HepG2 (cell line): ENCODE measurements at regions not wholly inside any gene's neighbourhood (a gene's known extent, or its start where the extent isn't known, plus 50 kb on each side); places are given as distances from the start of the nearest gene placed in this dataset.

Experiments used
- ATAD3A ChIP-seq: sonication (generic); formaldehyde crosslinking; IDR thresholded peaks from 2 replicates; pipeline ENCODE4 v1.4.0; 2020; ENCODE audit warnings: missing genetic modification reagents
- BCL6 ChIP-seq: IDR thresholded peaks from 2 replicates; pipeline ENCODE4 v1.6.1; 2016; ENCODE audit warnings: missing genetic modification reagents, missing compliant biosample characterization
- E2F1 ChIP-seq: sonication (generic); formaldehyde crosslinking; IDR thresholded peaks from 2 replicates; pipeline ENCODE4 v1.5.0; 2020; ENCODE audit warnings: missing genetic modification reagents
- ELF3 ChIP-seq: IDR thresholded peaks from 2 replicates; pipeline ENCODE4 v1.6.1; 2016; ENCODE audit warnings: missing genetic modification reagents, missing compliant biosample characterization
- ETV5 ChIP-seq: IDR thresholded peaks from 2 replicates; pipeline ENCODE4 v1.6.1; 2018; ENCODE audit warnings: missing biosample characterization, missing genetic modification reagents, inconsistent platforms, borderline replicate concordance
- FOSL2 ChIP-seq: sonication (generic); formaldehyde crosslinking; IDR thresholded peaks from 2 replicates; pipeline ENCODE4 v1.4.0; 2020; ENCODE audit warnings: missing genetic modification reagents
- FOXA1 ChIP-seq, 2 experiments: fragments of 450-650 bp in 1 of 2; sonication (generic) in 1 of 2; formaldehyde crosslinking in 1 of 2; IDR thresholded peaks; 2 replicates each; pipeline versions ENCODE4 v1.4.0 to v1.6.1; 2016 to 2020; ENCODE audit warnings: missing genetic modification reagents in 1 of 2
- GATAD2A ChIP-seq: IDR thresholded peaks from 2 replicates; pipeline ENCODE4 v1.6.1; 2016
- HMG20A ChIP-seq: IDR thresholded peaks from 2 replicates; pipeline ENCODE4 v1.6.1; 2016; ENCODE audit warnings: borderline replicate concordance
- HOMEZ ChIP-seq: IDR thresholded peaks from 2 replicates; pipeline ENCODE4 v1.6.1; 2016; ENCODE audit warnings: low read depth
- KLF16 ChIP-seq, 2 experiments: sonication (generic) in 1 of 2; formaldehyde crosslinking in 1 of 2; IDR thresholded peaks; 2 replicates each; pipeline versions ENCODE4 v1.6.1 to v1.8.0; 2016 to 2023; ENCODE audit warnings: missing genetic modification reagents in 2 of 2, missing compliant biosample characterization in 1 of 2
- NFIC ChIP-seq: IDR thresholded peaks from 2 replicates; pipeline ENCODE4 v1.6.1; 2012; ENCODE audit warnings: mild to moderate bottlenecking, low read length, inconsistent platforms
- NR2F6 ChIP-seq, 2 experiments: IDR thresholded peaks; 2 replicates each; pipeline ENCODE4 v1.6.1; 2016; ENCODE audit warnings: antibody characterized with exemption in 1 of 2, mild to moderate bottlenecking in 1 of 2
- SAP130 ChIP-seq: IDR thresholded peaks from 2 replicates; pipeline ENCODE4 v1.6.1; 2016; ENCODE audit warnings: low read depth
- SNAPC2 ChIP-seq: sonication (generic); formaldehyde crosslinking; IDR thresholded peaks from 2 replicates; pipeline ENCODE4 v1.8.1; 2022; ENCODE audit warnings: mild to moderate bottlenecking, missing genetic modification reagents
- SRF ChIP-seq: IDR thresholded peaks from 2 replicates; pipeline ENCODE4 v1.6.1; 2011; ENCODE audit warnings: mild to moderate bottlenecking, low read depth, low read length, moderate library complexity
- TBX2 ChIP-seq: sonication (generic); formaldehyde crosslinking; IDR thresholded peaks from 2 replicates; pipeline ENCODE4 v1.5.0; 2020; ENCODE audit warnings: missing genetic modification reagents, mild to moderate bottlenecking, borderline replicate concordance
- TBX3 ChIP-seq: fragments of 450-650 bp; IDR thresholded peaks from 2 replicates; pipeline ENCODE4 v1.6.1; 2017; ENCODE audit warnings: antibody characterized with exemption, mild to moderate bottlenecking, inconsistent platforms, borderline replicate concordance
- ZNF3 ChIP-seq: IDR thresholded peaks from 2 replicates; pipeline ENCODE4 v1.7.0; 2017; ENCODE audit warnings: inconsistent platforms
- ZNF383 ChIP-seq: sonication (generic); formaldehyde crosslinking; IDR thresholded peaks from 2 replicates; pipeline ENCODE4 v1.4.0; 2020; ENCODE audit warnings: missing genetic modification reagents, mild to moderate bottlenecking, borderline replicate concordance
- ZNF646 ChIP-seq: sonication (generic); formaldehyde crosslinking; IDR thresholded peaks from 2 replicates; pipeline ENCODE4 v1.9.0; 2021; ENCODE audit warnings: mild to moderate bottlenecking, missing genetic modification reagents
- ZNF772 ChIP-seq: sonication (generic); formaldehyde crosslinking; IDR thresholded peaks from 2 replicates; pipeline ENCODE4 v1.5.0; 2020; ENCODE audit warnings: mild to moderate bottlenecking, missing genetic modification reagents

- TF ChIP-seq HMG20A (peak; percentile 83; the same call in 1 of the 2 replicates), SAP130 (CRISPR knock-in tag) (peak; percentile 36; the same call in 1 of the 2 replicates), ETV5 (peak; percentile 78; the same call in 1 of the 2 replicates), HOMEZ (CRISPR knock-in tag) (peak; percentile 84; the same call in 1 of the 2 replicates), ATAD3A (CRISPR knock-in tag) (no peak), KLF16 (CRISPR knock-in tag; IDR thresholded peaks at IDR 0.05) (no peak), ZNF772 (0 out of 2 replicates have a peak, but pooled peaks have one; percentile 6), FOSL2 (CRISPR knock-in tag) (peak; percentile 50; the same call in 1 of the 2 replicates), NR2F6 (IDR thresholded peaks at IDR 0.05) (0 out of 2 replicates have a peak, but pooled peaks have one; percentile 12), NR2F6 (CRISPR knock-in tag; IDR thresholded peaks at IDR 0.05) (no peak), E2F1 (no peak), ELF3 (CRISPR knock-in tag) (peak; percentile 98), FOXA1 (IDR thresholded peaks at IDR 0.05) (peak; percentile 15; the same call in 1 of the 2 replicates), FOXA1 (CRISPR knock-in tag; IDR thresholded peaks at IDR 0.05) (0 out of 2 replicates have a peak, but pooled peaks have one; percentile 27), SNAPC2 (CRISPR knock-in tag) (peak; percentile 89), BCL6 (peak; percentile 55; the same call in 1 of the 2 replicates), SRF (no peak), NFIC (peak; percentile 67; the same call in 1 of the 2 replicates), TBX3 (peak; percentile 54), ZNF383 (CRISPR knock-in tag) (no peak), ZNF3 (CRISPR knock-in tag) (no peak), TBX2 (CRISPR knock-in tag) (peak; percentile 83; the same call in 1 of the 2 replicates), ZNF646 (CRISPR knock-in tag) (peak; percentile 30; the same call in 1 of the 2 replicates), GATAD2A (CRISPR knock-in tag) (no peak; the same call in 1 of the 2 replicates)
These were observed 172.7 kb upstream of the MARCKS start (continued) for GRCh38 chr6:113684382-113684901.
